Progenitor cell of endocrine pancreas (in vitro differentiated cells): ENCODE measurements at regions not wholly inside any gene's neighbourhood (a gene's known extent, or its start where the extent isn't known, plus 50 kb on each side); places are given as distances from the start of the nearest gene placed in this dataset.

Source experiments
- DNase-seq: peaks from one replicate; pipeline ENCODE4 v3.0.0; 2021; ENCODE audit warnings: low spot score; ENCODE audit not compliant: unreplicated experiment
- H3K27ac Mint-ChIP-seq: 2 replicates; pipeline ENCODE4 v1.8.0; 2021; ENCODE audit warnings: mild to moderate bottlenecking, moderate library complexity, mixed read lengths
- H3K27me3 Mint-ChIP-seq: 2 replicates; pipeline ENCODE4 v1.8.0; 2021; ENCODE audit warnings: mixed read lengths
- H3K36me3 Mint-ChIP-seq: 2 replicates; pipeline ENCODE4 v1.8.0; 2022; ENCODE audit warnings: mixed read lengths; ENCODE audit not compliant: insufficient read depth
- H3K4me1 Mint-ChIP-seq: 2 replicates; pipeline ENCODE4 v1.8.0; 2021; ENCODE audit warnings: low read depth, mixed read lengths
- H3K4me3 Mint-ChIP-seq: 2 replicates; pipeline ENCODE4 v1.8.0; 2021; ENCODE audit warnings: low read depth, mild to moderate bottlenecking, moderate library complexity, mixed read lengths
- H3K9me3 Mint-ChIP-seq: 2 replicates; pipeline ENCODE4 v1.8.0; 2021; ENCODE audit warnings: low read depth, mixed read lengths
- CTCF ChIP-seq: fragments of 200-600 bp; sonication (generic); IDR thresholded peaks from one replicate; pipeline ENCODE4 v1.5.0; 2021; ENCODE audit warnings: antibody characterized with exemption, mild to moderate bottlenecking; ENCODE audit not compliant: unreplicated experiment

- Mint-ChIP-seq H3K36me3 (no peaks in the 10 kb centered on the region), H3K4me3 (no peak overlapping the region), H3K27me3 (peaks cover 14% of the 10 kb centered on the region), H3K9me3 (no peaks in the 10 kb centered on the region), H3K27ac (no peak overlapping the region), H3K4me1 (peaks cover 6% of the 10 kb centered on the region)
- TF ChIP-seq CTCF, result no peak
- DNase-seq, result no peak
Observed at GRCh38 chr5:56692359-56693219, 122.8 kb upstream of the MAP3K1 start.

GRCh38 chr5:56688402-56688801 is 126.9 kb upstream of the MAP3K1 start:
- Mint-ChIP-seq H3K27ac (no peak overlapping the region), H3K4me3 (no peak overlapping the region), H3K36me3 (no peaks in the 10 kb centered on the region), H3K27me3 (peaks cover 14% of the 10 kb centered on the region), H3K4me1 (peaks cover 8% of the 10 kb centered on the region), H3K9me3 (no peaks in the 10 kb centered on the region)
- DNase-seq, result no peak
- TF ChIP-seq CTCF, result no peak

- H3K4me1 Mint-ChIP-seq, result peaks cover 8% of the 10 kb centered on the region
- peaks cover 14% of the 10 kb centered on the region for H3K27me3 Mint-ChIP-seq
- H3K27ac Mint-ChIP-seq, result no peak overlapping the region
- TF ChIP-seq CTCF, result no peak
- DNase-seq, result no peak
- H3K4me3 Mint-ChIP-seq, result no peak overlapping the region
- no peaks in the 10 kb centered on the region for H3K36me3 Mint-ChIP-seq
- H3K9me3 Mint-ChIP-seq, result no peaks in the 10 kb centered on the region
Observed at GRCh38 chr5:56686337-56687195, 128.8 kb upstream of the MAP3K1 start.

- no peaks in the 10 kb centered on the region for H3K36me3 Mint-ChIP-seq
- peaks cover 8% of the 10 kb centered on the region for H3K4me1 Mint-ChIP-seq
- no peak overlapping the region for H3K27ac Mint-ChIP-seq
- H3K4me3 Mint-ChIP-seq, result no peak overlapping the region
- DNase-seq, result no peak
- peaks cover 14% of the 10 kb centered on the region for H3K27me3 Mint-ChIP-seq
- no peak for TF ChIP-seq CTCF
- no peaks in the 10 kb centered on the region for H3K9me3 Mint-ChIP-seq
Observed at GRCh38 chr5:56685503-56686217, 129.7 kb upstream of the MAP3K1 start.

- H3K27ac Mint-ChIP-seq, result no peak overlapping the region
- DNase-seq, result no peak
- H3K36me3 Mint-ChIP-seq, result no peaks in the 10 kb centered on the region
Observed at GRCh38 chr5:56684159-56684558, 131.2 kb upstream of the MAP3K1 start.

More at GRCh38 chr5:56684159-56684558, 131.2 kb upstream of the MAP3K1 start:
- Mint-ChIP-seq H3K4me1 (peaks cover 4% of the 10 kb centered on the region), H3K9me3 (no peaks in the 10 kb centered on the region), H3K27me3 (peaks cover 3% of the 10 kb centered on the region), H3K4me3 (no peak overlapping the region)
- no peak for TF ChIP-seq CTCF
